Astrocyte (in vitro differentiated cells and primary cell): ENCODE measurements at regions not wholly inside any gene's neighbourhood (a gene's known extent, or its start where the extent isn't known, plus 50 kb on each side); places are given as distances from the start of the nearest gene placed in this dataset.

Experiments used
- DNase-seq: peaks from one replicate; pipeline ENCODE4 v3.0.0-alpha.2; 2010; ENCODE audit warnings: low read depth
- FAIRE-seq: peaks from 2 replicates; lab custom pipeline; 2011; peaks lifted over from hg19 to GRCh38; lab: Jason Lieb, UNC
- H2AFZ ChIP-seq: 2 replicates; pipeline ENCODE4 v1.6.0; 2012; ENCODE audit warnings: low read depth, low read length, inconsistent platforms
- H3K27ac ChIP-seq: 2 replicates; pipeline ENCODE4 v1.5.1; 2011; ENCODE audit warnings: low read depth, low read length, inconsistent platforms
- H3K27me3 ChIP-seq: 2 replicates; pipeline ENCODE4 v1.6.0; 2011; ENCODE audit warnings: low read length, inconsistent platforms; ENCODE audit not compliant: insufficient read depth
- H3K36me3 ChIP-seq: 2 replicates; pipeline ENCODE4 v1.5.1; 2011; ENCODE audit warnings: low read length, inconsistent platforms; ENCODE audit not compliant: insufficient read depth
- H3K4me1 ChIP-seq: 2 replicates; pipeline ENCODE4 v1.5.1; 2011; ENCODE audit warnings: low read length, inconsistent platforms; ENCODE audit not compliant: insufficient read depth
- H3K4me2 ChIP-seq: 2 replicates; pipeline ENCODE4 v1.6.0; 2012; ENCODE audit warnings: low read length, inconsistent platforms
- H3K4me3 ChIP-seq: 2 replicates; pipeline ENCODE4 v1.5.1; 2011; ENCODE audit warnings: low read depth, mild to moderate bottlenecking, low read length, inconsistent platforms; ENCODE audit not compliant: insufficient read depth
- H3K79me2 ChIP-seq: 2 replicates; pipeline ENCODE4 v1.6.0; 2012; ENCODE audit warnings: mild to moderate bottlenecking, low read length, inconsistent platforms; ENCODE audit not compliant: insufficient read depth
- H3K9ac ChIP-seq: 2 replicates; pipeline ENCODE4 v1.6.0; 2012; ENCODE audit warnings: mild to moderate bottlenecking, low read length, inconsistent platforms
- H3K9me3 ChIP-seq: 2 replicates; pipeline ENCODE4 v1.5.1; 2012; ENCODE audit warnings: low read depth, mild to moderate bottlenecking, low read length, inconsistent platforms; ENCODE audit not compliant: insufficient read depth
- H4K20me1 ChIP-seq: 2 replicates; pipeline ENCODE4 v1.6.0; 2012; ENCODE audit warnings: low read length, inconsistent platforms; ENCODE audit not compliant: insufficient read depth
- H3K27ac Mint-ChIP-seq: one replicate; pipeline ENCODE4 v1.8.0; 2021; ENCODE audit warnings: mild to moderate bottlenecking, mixed read lengths; ENCODE audit not compliant: unreplicated experiment
- H3K27me3 Mint-ChIP-seq: one replicate; pipeline ENCODE4 v1.8.0; 2021; ENCODE audit warnings: low read depth, mixed read lengths; ENCODE audit not compliant: unreplicated experiment
- H3K36me3 Mint-ChIP-seq: one replicate; pipeline ENCODE4 v1.8.0; 2021; ENCODE audit warnings: low read depth, mixed read lengths; ENCODE audit not compliant: unreplicated experiment
- H3K4me1 Mint-ChIP-seq: one replicate; pipeline ENCODE4 v1.8.0; 2021; ENCODE audit warnings: low read depth, mixed read lengths; ENCODE audit not compliant: unreplicated experiment
- H3K4me3 Mint-ChIP-seq: one replicate; pipeline ENCODE4 v1.8.0; 2021; ENCODE audit warnings: mild to moderate bottlenecking, moderate library complexity, mixed read lengths; ENCODE audit not compliant: unreplicated experiment
- H3K9me3 Mint-ChIP-seq: one replicate; pipeline ENCODE4 v1.8.0; 2021; ENCODE audit warnings: mild to moderate bottlenecking, mixed read lengths; ENCODE audit not compliant: unreplicated experiment
- CTCF ChIP-seq: IDR thresholded peaks from 2 replicates; pipeline ENCODE4 v1.5.1; 2011; ENCODE audit warnings: low read depth, mild to moderate bottlenecking, inconsistent platforms, low read length, moderate library complexity; ENCODE audit not compliant: insufficient read depth
- EZH2 ChIP-seq: IDR thresholded peaks from 2 replicates; pipeline ENCODE4 v1.6.1; 2012; ENCODE audit warnings: mild to moderate bottlenecking, low read length, inconsistent platforms; ENCODE audit not compliant: insufficient read depth

- no peak overlapping the region for H3K4me3 ChIP-seq
Observed at GRCh38 chr11:92168936-92169335, 55.7 kb upstream of the FAT3 start.

GRCh38 chr11:92167571-92167970 is 57.0 kb upstream of the FAT3 start:
- peaks cover 9% of the 10 kb centered on the region for H3K9me3 Mint-ChIP-seq

More at GRCh38 chr11:92168936-92169335, 55.7 kb upstream of the FAT3 start:
- H3K27me3 Mint-ChIP-seq: no peaks in the 10 kb centered on the region
- H3K4me3 Mint-ChIP-seq: no peak overlapping the region
- H3K36me3 Mint-ChIP-seq: no peaks in the 10 kb centered on the region
- H3K27me3 ChIP-seq: no peaks in the 10 kb centered on the region
- H3K36me3 ChIP-seq: no peaks in the 10 kb centered on the region
- no peak for TF ChIP-seq CTCF
- TF ChIP-seq EZH2: no peak
- H3K79me2 ChIP-seq: no peaks in the 10 kb centered on the region
- no peak overlapping the region for H3K27ac Mint-ChIP-seq
- no peaks in the 10 kb centered on the region for H3K4me1 ChIP-seq
- H3K9me3 Mint-ChIP-seq: peaks cover 9% of the 10 kb centered on the region
- no peak overlapping the region for H2AFZ ChIP-seq
- no peak overlapping the region for H3K9ac ChIP-seq
- no peaks in the 10 kb centered on the region for H3K4me1 Mint-ChIP-seq
- no peak overlapping the region for H3K27ac ChIP-seq
- FAIRE-seq (no peak), DNase-seq (no peak)
- no peak overlapping the region for H3K4me2 ChIP-seq
- H3K9me3 ChIP-seq: no peaks in the 10 kb centered on the region
- H4K20me1 ChIP-seq: no peaks in the 10 kb centered on the region

More at GRCh38 chr11:92167571-92167970, 57.0 kb upstream of the FAT3 start:
- Histone ChIP-seq H3K9me3 (no peaks in the 10 kb centered on the region), H3K9ac (no peak overlapping the region), H3K36me3 (no peaks in the 10 kb centered on the region), H4K20me1 (no peaks in the 10 kb centered on the region), H3K4me3 (no peak overlapping the region), H3K79me2 (no peaks in the 10 kb centered on the region), H3K27me3 (no peaks in the 10 kb centered on the region), H3K4me2 (no peak overlapping the region), H3K4me1 (no peaks in the 10 kb centered on the region), H2AFZ (no peak overlapping the region), H3K27ac (no peak overlapping the region)
- Mint-ChIP-seq H3K4me3 (no peak overlapping the region), H3K4me1 (no peaks in the 10 kb centered on the region), H3K27me3 (no peaks in the 10 kb centered on the region), H3K27ac (no peak overlapping the region), H3K36me3 (no peaks in the 10 kb centered on the region)
- TF ChIP-seq CTCF: no peak
- no peak for TF ChIP-seq EZH2
- no peak for DNase-seq
- FAIRE-seq: no peak
